ENCODE measurements at regions not wholly inside any gene's neighbourhood (a gene's known extent, or its start where the extent isn't known, plus 50 kb on each side); places are given as distances from the start of the nearest gene placed in this dataset.

DNA sequence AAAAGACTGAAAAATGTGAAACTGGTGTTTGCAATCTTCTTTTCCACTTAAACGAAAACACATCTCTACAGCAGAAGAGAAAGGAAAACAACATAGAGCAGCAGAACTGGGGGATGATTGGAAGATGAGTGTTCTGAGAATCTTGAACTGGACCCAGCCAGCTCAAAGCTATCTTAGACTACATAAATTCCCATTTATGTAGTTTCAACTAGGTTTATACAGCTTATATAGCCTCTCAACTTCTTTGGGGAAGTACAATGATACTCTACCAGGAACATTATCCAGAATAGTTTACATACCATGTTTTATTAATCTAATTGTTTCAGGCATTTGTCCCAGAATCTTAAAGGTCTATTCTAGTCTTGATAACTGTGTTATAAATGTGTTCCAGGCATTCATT, 658.2 kb upstream of the LMCD1 start:
- Histone ChIP-seq H3K4me3 (ENCODE audit: low read length in 2 of 2) (no peak overlapping the region), H3K9me3 (ENCODE audit: control insufficient read depth in 2 of 2, insufficient read depth in 1 of 2, low read length in 1 of 2) (no peaks in the 10 kb centered on the region), H3K27me3 (ENCODE audit: control insufficient read depth in 2 of 2, insufficient read depth in 1 of 2, low read length in 1 of 2) (no peaks in the 10 kb centered on the region), H3K36me3 (ENCODE audit: control insufficient read depth in 2 of 2, insufficient read depth in 2 of 2, low read length in 1 of 2) (no peaks in the 10 kb centered on the region), H3K4me1 (ENCODE audit: control insufficient read depth in 2 of 2, insufficient read depth in 2 of 2, low read length in 2 of 2) (no peaks in the 10 kb centered on the region), H3K27ac (ENCODE audit: low read depth in 1 of 2, low read length in 1 of 2) (no peak overlapping the region)
- 88% methylated on average over 1 of the region's 1 CpG for WGBS
- DNase-seq (ENCODE audit: low read depth in 6 of 9, low spot score in 9 of 9), result no peak

DNA sequence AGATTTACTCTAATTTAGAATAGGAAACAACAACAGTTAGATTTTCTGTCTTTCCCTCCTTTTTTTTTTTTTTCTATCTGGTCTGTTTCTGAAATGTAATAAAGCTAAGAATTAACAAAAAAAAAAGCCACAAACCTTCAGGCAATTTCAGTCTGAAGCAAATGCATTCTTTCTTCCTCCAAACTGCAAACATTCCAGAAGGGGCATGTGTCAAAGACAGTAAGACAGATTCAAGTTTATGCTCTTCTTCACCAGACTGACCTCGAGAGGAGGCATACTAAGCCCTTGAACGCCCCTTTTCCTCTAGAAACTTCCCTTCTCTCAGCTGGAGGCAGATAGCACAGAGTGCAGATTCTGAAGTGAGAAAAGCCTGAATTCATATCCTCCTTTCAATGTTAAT, 654.6 kb upstream of the LMCD1 start:
- no peaks in the 10 kb centered on the region for H3K27me3 ChIP-seq (ENCODE audit: control insufficient read depth in 2 of 2, insufficient read depth in 1 of 2, low read length in 1 of 2)
- no peak for DNase-seq (ENCODE audit: low read depth in 6 of 9, low spot score in 9 of 9)
- WGBS, result 59% methylated on average over 2 of the region's 2 CpGs
- no peaks in the 10 kb centered on the region for H3K36me3 ChIP-seq (ENCODE audit: control insufficient read depth in 2 of 2, insufficient read depth in 2 of 2, low read length in 1 of 2)
- no peaks in the 10 kb centered on the region for H3K4me1 ChIP-seq (ENCODE audit: control insufficient read depth in 2 of 2, insufficient read depth in 2 of 2, low read length in 2 of 2)
- no peak overlapping the region for H3K4me3 ChIP-seq (ENCODE audit: low read length in 2 of 2)
- no peaks in the 10 kb centered on the region for H3K9me3 ChIP-seq (ENCODE audit: control insufficient read depth in 2 of 2, insufficient read depth in 1 of 2, low read length in 1 of 2)
- H3K27ac ChIP-seq (ENCODE audit: low read depth in 1 of 2, low read length in 1 of 2), result no peak overlapping the region

DNA sequence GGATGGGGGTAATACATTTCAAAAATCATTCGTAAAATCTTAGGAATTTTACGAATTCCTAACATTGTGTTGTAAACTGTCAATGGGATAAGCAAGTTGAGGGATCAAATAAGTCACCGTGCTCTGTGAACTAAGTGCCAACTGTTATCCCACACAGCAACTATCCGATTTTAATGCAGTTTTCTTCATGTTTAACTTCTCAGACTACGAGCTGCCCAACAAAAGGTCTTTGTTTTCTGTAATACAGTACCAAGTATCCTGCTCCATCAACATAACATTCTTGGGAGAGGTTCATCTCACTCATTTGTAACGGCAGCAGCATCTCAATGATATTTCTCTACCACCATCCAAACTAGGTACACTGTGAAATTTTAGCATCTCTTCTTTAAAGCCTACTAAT, 654.1 kb upstream of the LMCD1 start:
- Histone ChIP-seq H3K4me3 (ENCODE audit: low read length in 2 of 2) (no peak overlapping the region), H3K36me3 (ENCODE audit: control insufficient read depth in 2 of 2, insufficient read depth in 2 of 2, low read length in 1 of 2) (no peaks in the 10 kb centered on the region), H3K4me1 (ENCODE audit: control insufficient read depth in 2 of 2, insufficient read depth in 2 of 2, low read length in 2 of 2) (no peaks in the 10 kb centered on the region), H3K27ac (ENCODE audit: low read depth in 1 of 2, low read length in 1 of 2) (no peak overlapping the region), H3K9me3 (ENCODE audit: control insufficient read depth in 2 of 2, insufficient read depth in 1 of 2, low read length in 1 of 2) (no peaks in the 10 kb centered on the region), H3K27me3 (ENCODE audit: control insufficient read depth in 2 of 2, insufficient read depth in 1 of 2, low read length in 1 of 2) (no peaks in the 10 kb centered on the region)
- no peak for DNase-seq (ENCODE audit: low read depth in 6 of 9, low spot score in 9 of 9)
- WGBS, result 88% methylated on average over 6 of the region's 6 CpGs

DNA sequence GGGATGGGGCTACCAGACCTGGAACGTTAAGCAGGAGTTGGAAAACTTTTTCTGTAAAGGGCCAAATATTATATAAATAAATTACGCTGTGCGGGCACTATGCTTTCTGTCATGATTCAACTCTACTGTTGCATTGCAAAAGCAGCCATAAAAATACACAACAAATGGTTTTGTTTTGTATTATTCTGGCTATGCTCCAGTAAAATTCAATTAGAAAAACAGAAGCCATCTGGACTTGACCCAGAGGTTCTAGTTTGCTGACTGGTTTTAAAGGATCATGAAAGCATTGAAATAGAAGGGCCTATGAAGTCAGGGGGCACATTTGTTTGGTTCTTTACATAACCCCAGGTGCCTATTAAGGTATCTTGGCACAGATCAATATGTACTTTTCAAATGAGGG, 647.4 kb upstream of the LMCD1 start:
- WGBS, result 92% methylated on average over 3 of the region's 3 CpGs

DNA sequence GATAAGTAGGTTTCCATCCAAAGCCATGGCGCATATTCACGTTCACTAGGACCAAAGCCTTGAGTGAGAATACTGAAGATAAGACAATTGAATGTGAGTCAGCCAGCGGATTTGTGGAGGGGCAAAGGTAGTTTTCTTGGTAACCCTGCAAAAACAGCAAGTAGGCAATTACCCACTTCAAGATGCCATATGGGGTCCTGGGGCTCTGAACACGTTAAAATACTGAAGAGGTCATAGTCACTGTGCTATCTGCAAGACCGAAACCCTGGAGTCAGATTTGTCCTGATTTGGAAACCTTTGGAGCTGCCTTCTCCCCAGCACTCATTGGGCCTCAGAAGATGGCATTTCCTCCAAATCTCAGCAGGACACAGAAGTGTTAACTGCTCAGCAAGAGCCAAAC, 646.9 kb upstream of the LMCD1 start:
- Histone ChIP-seq H3K9me3 (ENCODE audit: control insufficient read depth in 2 of 2, insufficient read depth in 1 of 2, low read length in 1 of 2) (no peaks in the 10 kb centered on the region), H3K27ac (ENCODE audit: low read depth in 1 of 2, low read length in 1 of 2) (no peak overlapping the region), H3K27me3 (ENCODE audit: control insufficient read depth in 2 of 2, insufficient read depth in 1 of 2, low read length in 1 of 2) (no peaks in the 10 kb centered on the region), H3K36me3 (ENCODE audit: control insufficient read depth in 2 of 2, insufficient read depth in 2 of 2, low read length in 1 of 2) (no peaks in the 10 kb centered on the region), H3K4me1 (ENCODE audit: control insufficient read depth in 2 of 2, insufficient read depth in 2 of 2, low read length in 2 of 2) (no peaks in the 10 kb centered on the region), H3K4me3 (ENCODE audit: low read length in 2 of 2) (no peak overlapping the region)
- no peak for DNase-seq (ENCODE audit: low read depth in 6 of 9, low spot score in 9 of 9)
- 81% methylated on average over 5 of the region's 5 CpGs for WGBS

More for the DNA sequence above, 647.4 kb upstream of the LMCD1 start:
- Histone ChIP-seq H3K36me3 (ENCODE audit: control insufficient read depth in 2 of 2, insufficient read depth in 2 of 2, low read length in 1 of 2) (no peaks in the 10 kb centered on the region), H3K9me3 (ENCODE audit: control insufficient read depth in 2 of 2, insufficient read depth in 1 of 2, low read length in 1 of 2) (no peaks in the 10 kb centered on the region), H3K27ac (ENCODE audit: low read depth in 1 of 2, low read length in 1 of 2) (no peak overlapping the region), H3K4me1 (ENCODE audit: control insufficient read depth in 2 of 2, insufficient read depth in 2 of 2, low read length in 2 of 2) (no peaks in the 10 kb centered on the region), H3K27me3 (ENCODE audit: control insufficient read depth in 2 of 2, insufficient read depth in 1 of 2, low read length in 1 of 2) (no peaks in the 10 kb centered on the region), H3K4me3 (ENCODE audit: low read length in 2 of 2) (no peak overlapping the region)
- DNase-seq (ENCODE audit: low read depth in 6 of 9, low spot score in 9 of 9), result no peak

DNA sequence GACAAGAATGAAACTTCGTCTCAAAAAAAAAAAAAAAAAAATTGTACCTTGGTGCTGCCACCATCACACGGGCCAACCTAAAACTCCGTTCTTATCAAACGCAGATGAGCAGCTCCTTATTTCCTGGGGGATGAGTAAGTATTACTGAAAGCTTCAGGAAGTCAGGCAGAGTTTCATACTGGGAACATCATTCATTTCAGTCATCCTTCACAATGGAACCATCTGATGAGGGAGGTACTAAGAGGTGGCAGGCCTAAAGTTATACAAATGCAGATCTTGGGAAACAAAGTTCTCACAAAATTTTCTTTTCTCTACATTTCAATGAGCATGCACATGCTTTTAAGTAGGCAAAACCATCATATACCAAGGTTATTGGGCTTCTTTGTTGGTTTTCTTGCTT, 636.0 kb upstream of the LMCD1 start:
- Histone ChIP-seq H3K36me3 (ENCODE audit: control insufficient read depth in 2 of 2, insufficient read depth in 2 of 2, low read length in 1 of 2) (no peaks in the 10 kb centered on the region), H3K4me3 (ENCODE audit: low read length in 2 of 2) (no peak overlapping the region), H3K27ac (ENCODE audit: low read depth in 1 of 2, low read length in 1 of 2) (no peak overlapping the region), H3K27me3 (ENCODE audit: control insufficient read depth in 2 of 2, insufficient read depth in 1 of 2, low read length in 1 of 2) (no peaks in the 10 kb centered on the region), H3K9me3 (ENCODE audit: control insufficient read depth in 2 of 2, insufficient read depth in 1 of 2, low read length in 1 of 2) (no peaks in the 10 kb centered on the region), H3K4me1 (ENCODE audit: control insufficient read depth in 2 of 2, insufficient read depth in 2 of 2, low read length in 2 of 2) (no peaks in the 10 kb centered on the region)
- 91% methylated on average over 4 of the region's 4 CpGs for WGBS
- no peak for DNase-seq (ENCODE audit: low read depth in 6 of 9, low spot score in 9 of 9)

DNA sequence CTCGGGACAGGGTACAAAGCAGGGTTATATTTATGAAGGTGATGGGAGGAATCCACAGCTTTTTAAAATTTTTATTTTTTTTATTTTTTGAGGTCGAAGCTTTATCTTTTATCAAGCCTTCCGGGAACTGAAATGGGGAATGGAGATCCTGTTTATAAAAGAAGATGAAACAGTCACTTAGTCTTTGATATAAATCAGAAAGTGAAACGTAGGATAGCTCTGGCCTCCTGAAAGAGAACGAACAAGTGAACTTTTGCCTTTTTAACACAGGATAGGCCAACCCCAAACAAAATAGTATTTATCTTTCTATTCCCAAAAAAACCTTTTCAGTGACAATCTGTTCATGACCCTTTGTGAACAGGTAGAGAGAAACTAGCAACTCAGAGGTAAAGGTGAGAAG, 634.0 kb upstream of the LMCD1 start:
- Histone ChIP-seq H3K4me1 (ENCODE audit: control insufficient read depth in 2 of 2, insufficient read depth in 2 of 2, low read length in 2 of 2) (no peaks in the 10 kb centered on the region), H3K4me3 (ENCODE audit: low read length in 2 of 2) (no peak overlapping the region), H3K27ac (ENCODE audit: low read depth in 1 of 2, low read length in 1 of 2) (no peak overlapping the region), H3K9me3 (ENCODE audit: control insufficient read depth in 2 of 2, insufficient read depth in 1 of 2, low read length in 1 of 2) (no peaks in the 10 kb centered on the region), H3K27me3 (ENCODE audit: control insufficient read depth in 2 of 2, insufficient read depth in 1 of 2, low read length in 1 of 2) (no peaks in the 10 kb centered on the region), H3K36me3 (ENCODE audit: control insufficient read depth in 2 of 2, insufficient read depth in 2 of 2, low read length in 1 of 2) (no peaks in the 10 kb centered on the region)
- 34% methylated on average over 5 of the region's 5 CpGs for WGBS
- no peak for DNase-seq (ENCODE audit: low read depth in 6 of 9, low spot score in 9 of 9)

DNA sequence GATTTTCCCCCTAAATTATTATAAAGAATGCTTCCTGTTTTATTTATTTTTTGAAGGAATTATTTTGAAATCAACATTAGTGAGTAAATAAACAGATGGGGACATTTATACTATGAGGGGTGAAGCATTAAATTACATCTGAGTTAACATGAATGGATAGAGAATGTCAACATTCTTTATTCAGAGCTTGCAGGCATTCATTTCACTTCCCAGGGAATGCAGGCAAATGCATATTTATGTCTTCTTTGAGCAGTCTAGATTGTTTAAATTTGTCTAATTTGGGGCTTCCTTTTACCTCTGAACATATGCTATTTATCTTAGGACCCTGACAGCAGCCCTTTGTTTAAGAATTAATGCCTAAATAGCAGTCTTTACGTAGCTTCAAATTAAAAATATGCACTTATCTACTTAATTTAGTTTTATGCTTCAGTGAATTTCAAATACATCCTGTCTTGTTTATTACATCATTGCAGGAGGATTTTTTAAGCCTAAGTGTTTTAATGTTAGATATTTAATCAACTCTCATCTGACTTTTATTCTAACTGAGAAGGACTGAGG, 630.5 kb upstream of the LMCD1 start:
- H3K36me3 ChIP-seq (ENCODE audit: control insufficient read depth in 2 of 2, insufficient read depth in 2 of 2, low read length in 1 of 2), result no peaks in the 10 kb centered on the region
- 0% methylated on average over 1 of the region's 1 CpG for WGBS

DNA sequence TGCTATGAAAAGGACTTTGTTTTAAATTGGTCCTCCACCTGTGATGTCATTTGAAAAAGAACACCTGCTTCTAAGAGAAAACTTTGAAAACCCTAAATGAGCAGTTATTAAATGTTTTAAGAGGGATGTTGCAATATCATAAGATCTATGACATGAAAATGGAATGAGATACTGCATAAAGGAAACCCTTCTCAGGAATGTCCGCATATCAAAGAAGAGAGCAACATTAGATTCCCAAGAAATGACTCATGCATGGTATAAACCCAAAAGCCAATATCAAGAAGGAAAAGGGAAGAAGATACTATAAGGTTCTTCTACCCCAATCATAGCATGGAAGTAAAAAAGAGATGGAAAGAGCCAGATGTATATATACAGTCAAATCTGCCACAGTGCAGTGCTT, 627.5 kb upstream of the LMCD1 start:
- H3K27ac ChIP-seq (ENCODE audit: low read depth in 1 of 2, low read length in 1 of 2), result no peak overlapping the region
- no peak for DNase-seq (ENCODE audit: low read depth in 6 of 9, low spot score in 9 of 9)
- 91% methylated on average over 1 of the region's 1 CpG for WGBS

More for the DNA sequence above, 630.5 kb upstream of the LMCD1 start:
- no peak overlapping the region for H3K27ac ChIP-seq (ENCODE audit: low read depth in 1 of 2, low read length in 1 of 2)
- H3K4me1 ChIP-seq (ENCODE audit: control insufficient read depth in 2 of 2, insufficient read depth in 2 of 2, low read length in 2 of 2), result no peaks in the 10 kb centered on the region
- H3K27me3 ChIP-seq (ENCODE audit: control insufficient read depth in 2 of 2, insufficient read depth in 1 of 2, low read length in 1 of 2), result no peaks in the 10 kb centered on the region
- H3K4me3 ChIP-seq (ENCODE audit: low read length in 2 of 2), result no peak overlapping the region
- no peaks in the 10 kb centered on the region for H3K9me3 ChIP-seq (ENCODE audit: control insufficient read depth in 2 of 2, insufficient read depth in 1 of 2, low read length in 1 of 2)
- no peak for DNase-seq (ENCODE audit: low read depth in 6 of 9, low spot score in 9 of 9)

DNA sequence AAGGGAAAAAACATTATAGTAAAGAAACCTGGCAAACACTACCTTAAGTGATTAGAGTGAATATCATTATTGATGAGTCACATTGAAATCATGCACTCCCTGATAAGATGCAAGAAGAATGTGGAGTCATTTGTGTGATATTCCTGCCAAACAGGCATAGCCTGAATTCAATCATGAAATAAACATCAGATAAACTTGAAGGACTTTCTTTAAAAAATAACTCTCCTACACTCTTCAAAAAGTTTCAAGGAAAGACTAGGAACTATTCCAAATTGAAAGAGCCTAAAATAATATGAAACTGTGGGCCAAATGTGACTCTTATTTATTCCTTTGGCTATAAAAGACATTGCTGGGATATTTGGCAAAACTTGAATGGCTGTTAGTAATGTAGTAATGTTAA, 625.7 kb upstream of the LMCD1 start:
- Histone ChIP-seq H3K27ac (ENCODE audit: low read depth in 1 of 2, low read length in 1 of 2) (no peak overlapping the region), H3K4me3 (ENCODE audit: low read length in 2 of 2) (no peak overlapping the region), H3K9me3 (ENCODE audit: control insufficient read depth in 2 of 2, insufficient read depth in 1 of 2, low read length in 1 of 2) (no peaks in the 10 kb centered on the region), H3K4me1 (ENCODE audit: control insufficient read depth in 2 of 2, insufficient read depth in 2 of 2, low read length in 2 of 2) (no peaks in the 10 kb centered on the region), H3K36me3 (ENCODE audit: control insufficient read depth in 2 of 2, insufficient read depth in 2 of 2, low read length in 1 of 2) (no peaks in the 10 kb centered on the region), H3K27me3 (ENCODE audit: control insufficient read depth in 2 of 2, insufficient read depth in 1 of 2, low read length in 1 of 2) (no peaks in the 10 kb centered on the region)
- DNase-seq (ENCODE audit: low read depth in 6 of 9, low spot score in 9 of 9), result no peak

More for the DNA sequence above, 627.5 kb upstream of the LMCD1 start:
- no peaks in the 10 kb centered on the region for H3K9me3 ChIP-seq (ENCODE audit: control insufficient read depth in 2 of 2, insufficient read depth in 1 of 2, low read length in 1 of 2)
- no peaks in the 10 kb centered on the region for H3K4me1 ChIP-seq (ENCODE audit: control insufficient read depth in 2 of 2, insufficient read depth in 2 of 2, low read length in 2 of 2)
- no peak overlapping the region for H3K4me3 ChIP-seq (ENCODE audit: low read length in 2 of 2)
- no peaks in the 10 kb centered on the region for H3K27me3 ChIP-seq (ENCODE audit: control insufficient read depth in 2 of 2, insufficient read depth in 1 of 2, low read length in 1 of 2)
- no peaks in the 10 kb centered on the region for H3K36me3 ChIP-seq (ENCODE audit: control insufficient read depth in 2 of 2, insufficient read depth in 2 of 2, low read length in 1 of 2)
